ENCODE measurements at regions not wholly inside any gene's neighbourhood (a gene's known extent, or its start where the extent isn't known, plus 50 kb on each side); places are given as distances from the start of the nearest gene placed in this dataset.

- H3K4me3 ChIP-seq (replicated peaks; ENCODE audit: insufficient read depth, low read length): no peak overlapping the region
- no peak overlapping the region for H3K27ac ChIP-seq (replicated peaks)
- TF ChIP-seq REST (IDR thresholded peaks at IDR 0.05; ENCODE audit: insufficient replicate concordance, low read depth) (no peak), SPI1 (IDR thresholded peaks at IDR 0.05; ENCODE audit: borderline replicate concordance, low read depth) (no peak), GABPA (IDR thresholded peaks at IDR 0.05; ENCODE audit: low read depth) (no peak), POLR2AphosphoS5 (IDR thresholded peaks at IDR 0.05; ENCODE audit: low read depth) (no peak), CTCF (IDR thresholded peaks at IDR 0.05; ENCODE audit: insufficient read depth, low read length) (no peak)
- DNase-seq (ENCODE audit: low read depth in 1 of 2, low spot score in 1 of 2): no peak
- H3K27me3 ChIP-seq (ENCODE audit: insufficient read depth, poor library complexity, severe bottlenecking): no peaks in the 10 kb centered on the region
These were observed 270.0 kb upstream of the GNPDA2 start for GRCh38 chr4:44996276-44996845.

- no peaks in the 10 kb centered on the region for H3K27me3 ChIP-seq (ENCODE audit: insufficient read depth, poor library complexity, severe bottlenecking)
- DNase-seq (ENCODE audit: low read depth in 1 of 2, low spot score in 1 of 2): no peak
- H3K27ac ChIP-seq (replicated peaks): no peak overlapping the region
- H3K4me3 ChIP-seq (replicated peaks; ENCODE audit: insufficient read depth, low read length): no peak overlapping the region
- TF ChIP-seq CTCF (IDR thresholded peaks at IDR 0.05; ENCODE audit: insufficient read depth, low read length): no peak
- no peak for TF ChIP-seq POLR2AphosphoS5 (IDR thresholded peaks at IDR 0.05; ENCODE audit: low read depth)
- no peak for TF ChIP-seq REST (IDR thresholded peaks at IDR 0.05; ENCODE audit: insufficient replicate concordance, low read depth)
- no peak for TF ChIP-seq GABPA (IDR thresholded peaks at IDR 0.05; ENCODE audit: low read depth)
- TF ChIP-seq SPI1 (IDR thresholded peaks at IDR 0.05; ENCODE audit: borderline replicate concordance, low read depth): no peak
These were observed 261.7 kb upstream of the GNPDA2 start for GRCh38 chr4:44988011-44988410.

- no peak for TF ChIP-seq POLR2AphosphoS5 (IDR thresholded peaks at IDR 0.05; ENCODE audit: low read depth)
- TF ChIP-seq SPI1 (IDR thresholded peaks at IDR 0.05; ENCODE audit: borderline replicate concordance, low read depth): no peak
- no peak for TF ChIP-seq REST (IDR thresholded peaks at IDR 0.05; ENCODE audit: insufficient replicate concordance, low read depth)
- TF ChIP-seq GABPA (IDR thresholded peaks at IDR 0.05; ENCODE audit: low read depth): no peak
- TF ChIP-seq CTCF (IDR thresholded peaks at IDR 0.05; ENCODE audit: insufficient read depth, low read length): no peak
- no peak for DNase-seq (ENCODE audit: low read depth in 1 of 2, low spot score in 1 of 2)
- H3K27me3 ChIP-seq (ENCODE audit: insufficient read depth, poor library complexity, severe bottlenecking): no peaks in the 10 kb centered on the region
These were observed 259.6 kb upstream of the GNPDA2 start for GRCh38 chr4:44985938-44986337.

More at GRCh38 chr4:44985938-44986337, 259.6 kb upstream of the GNPDA2 start:
- Histone ChIP-seq H3K4me3 (replicated peaks; ENCODE audit: insufficient read depth, low read length) (no peak overlapping the region), H3K27ac (replicated peaks) (no peak overlapping the region)
